Upper lobe of left lung (tissue), 4 donors: ENCODE measurements at regions not wholly inside any gene's neighbourhood (a gene's known extent, or its start where the extent isn't known, plus 50 kb on each side); places are given as distances from the start of the nearest gene placed in this dataset.

ENCODE experiments used
- CTCF ChIP-seq, 6 experiments: fragments of 450-650 bp in 4 of 6; fragments of 200-600 bp in 2 of 6; sonication (generic) in 2 of 6; IDR thresholded peaks; one replicate each; pipeline ENCODE4 v1.5.1; 2016 to 2019; ENCODE audit warnings: antibody characterized with exemption in 6 of 6
- POLR2A ChIP-seq, 4 donors: fragments of 450-650 bp; IDR thresholded peaks; one replicate each; pipeline ENCODE4 v1.5.1; 2016 to 2017; ENCODE audit warnings: antibody characterized with exemption in 4 of 4, mild to moderate bottlenecking in 2 of 4

GRCh38 chr4:156188596-156188995 lies 234.9 kb upstream of the CTSO start:
- no peak for TF ChIP-seq CTCF (IDR thresholded peaks at IDR 0.05)
- TF ChIP-seq POLR2A (IDR thresholded peaks at IDR 0.05) = no peak
